Heart left ventricle (tissue), 16 donors: ENCODE measurements at regions not wholly inside any gene's neighbourhood (a gene's known extent, or its start where the extent isn't known, plus 50 kb on each side); places are given as distances from the start of the nearest gene placed in this dataset.
A peak's percentile ranks its signal among the peaks of the same experiment; 100 is the strongest.

Source experiments
- ATAC-seq, 4 donors: fragments of 200-7000 bp; cut with Tn5 transposase; one replicate each; pipeline ENCODE4 v1.9.1; 2020 to 2022; ENCODE audit warnings: moderate library complexity in 4 of 4, mild to moderate bottlenecking in 3 of 4, moderate number of reproducible peaks in 1 of 4
- DNase-seq, 5 donors: peaks; one replicate each; pipeline ENCODE4 v3.0.0-alpha.2; 2020
- H3K27ac ChIP-seq, 12 donors: fragments of 200-600 bp; sonication (generic) in 4 of 12; one replicate each; pipeline versions ENCODE4 v1.5.0 to v1.8.0; 2016 to 2022; ENCODE audit warnings: mild to moderate bottlenecking in 2 of 12
- H3K27me3 ChIP-seq, 9 donors: fragments of 200-600 bp; sonication (generic) in 2 of 9; one replicate each; pipeline versions ENCODE4 v1.5.1 to v1.8.0; 2016 to 2022; ENCODE audit warnings: mild to moderate bottlenecking in 3 of 9
- H3K36me3 ChIP-seq, 9 donors: fragments of 200-600 bp; sonication (generic) in 2 of 9; one replicate each; pipeline versions ENCODE4 v1.5.0 to v1.8.0; 2018 to 2022; ENCODE audit warnings: mild to moderate bottlenecking in 2 of 9
- H3K4me1 ChIP-seq, 12 donors: fragments of 200-600 bp; sonication (generic) in 4 of 12; one replicate each; pipeline versions ENCODE4 v1.5.0 to v1.8.0; 2016 to 2022; ENCODE audit warnings: mild to moderate bottlenecking in 3 of 12
- H3K4me3 ChIP-seq, 12 donors: fragments of 200-600 bp; sonication (generic) in 4 of 12; one replicate each; pipeline versions ENCODE4 v1.5.0 to v1.8.0; 2017 to 2022; ENCODE audit warnings: mild to moderate bottlenecking in 9 of 12, moderate library complexity in 4 of 12
- H3K9me3 ChIP-seq, 12 donors: fragments of 200-600 bp; sonication (generic) in 4 of 12; one replicate each; pipeline versions ENCODE4 v1.5.0 to v1.8.0; 2016 to 2022; ENCODE audit warnings: mild to moderate bottlenecking in 1 of 12
- CTCF ChIP-seq, 12 donors: fragments of 200-600 bp; sonication (generic) in 4 of 12; IDR thresholded peaks; one replicate each; pipeline versions ENCODE4 v1.5.0 to v1.8.0; 2018 to 2022; ENCODE audit warnings: antibody characterized with exemption in 12 of 12, mild to moderate bottlenecking in 5 of 12
- POLR2A ChIP-seq, 2 donors: fragments of 450-650 bp; IDR thresholded peaks; one replicate each; pipeline ENCODE4 v1.6.1; 2017; ENCODE audit warnings: antibody characterized with exemption in 2 of 2, mild to moderate bottlenecking in 2 of 2, moderate library complexity in 2 of 2
- WGBS, 4 donors: extraction: QIAGEN DNeasy Blood & Tissue Kit in 2 of 4; methylation state at CpG; one replicate each; pipeline versions ENCODE4 v1.1.5 to v1.1.7; 2013 to 2018; 5-methylcytosine and 5-hydroxymethylcytosine counted together
- intact Hi-C, 10 donors: fragments of 100-400 bp; cut with DNase I; formaldehyde crosslinking; loops; one replicate each; pipeline versions ENCODE4 v1.11.1 to v1.14.2; 2022
- donor health status: ischemic (EF 13 %, LVEDD 7.1; RV severe dilation, severe dysfunction).
- donor health status: healthy with polysubstance abuse.
- donor health status: DM: no; HTN: yes; CAD: no.
- donor health status: DM: no; HTN: no; CAD: no.
- donor health status: ischemic (EF 25% LVEDD 6.9; RV normal size, moderate dysfunction).
- donor health status: ischemic (EF 25% LVEDD 5.7; RV mildly dilated, moderate dysfunction).
- donor health status: healthy.
- donor health status: DM: yes; HTN: yes; CAD: no.
- donor health status: ischemic (EF 35%, LVEDD 5.7; RV mildly dilated, moderate dysfunction).
- donor health status: nonischemic (EF 11% LVEDD 7.7; RV severe dilation, severe dysfunction).
- donor health status: DM: yes; HTN: yes; CAD: no.
- donor health status: PGD.
- donor health status: ischemic (EF 29% LVEDD 5.4; RV normal size, mild dysfunction).
- donor health status: nonischemic (EF 23%, LVEDD 6.1; RV moderate dilation, normal function).

GRCh38 chr9:108484468-108484867, 371.3 kb downstream of the ACTL7B start:
- no peak for DNase-seq
- Histone ChIP-seq H3K27ac (no peak overlapping the region), H3K27me3 (no peaks in the 10 kb centered on the region), H3K9me3 (no peaks in the 10 kb centered on the region), H3K4me3 (no peak overlapping the region), H3K36me3 (no peaks in the 10 kb centered on the region), H3K4me1 (peaks cover 0 to 3% (median 0%) of the 10 kb centered on the region in 12 donors)
- ATAC-seq = no peak
- intact Hi-C loops = no loop called here
- WGBS, 4 donors = 94 to 100% (median 96%) methylated on average over 1 of the region's 1 CpG
- TF ChIP-seq POLR2A (IDR thresholded peaks at IDR 0.05) = no peak
- no peak for TF ChIP-seq CTCF (IDR thresholded peaks at IDR 0.05)

- Histone ChIP-seq H3K4me1 (peaks cover 0 to 8% (median 0%) of the 10 kb centered on the region in 12 donors), H3K27me3 (no peaks in the 10 kb centered on the region), H3K9me3 (no peaks in the 10 kb centered on the region), H3K4me3 (no peak overlapping the region), H3K36me3 (no peaks in the 10 kb centered on the region), H3K27ac (no peak overlapping the region)
- no peak for ATAC-seq
- 77 to 93% (median 91%) methylated on average over 2 of the region's 2 CpGs for WGBS, 4 donors
- no peak for TF ChIP-seq POLR2A (IDR thresholded peaks at IDR 0.05)
- no peak for TF ChIP-seq CTCF (IDR thresholded peaks at IDR 0.05)
- intact Hi-C loops = no loop called here
- no peak for DNase-seq
Observed at GRCh38 chr9:108483676-108484075, 372.1 kb downstream of the ACTL7B start.

- 94 to 98% (median 95%) methylated on average over 3 of the region's 3 CpGs for WGBS, 4 donors
- no peak overlapping the region for H3K4me3 ChIP-seq
- H3K9me3 ChIP-seq = no peaks in the 10 kb centered on the region
- ATAC-seq (no peak), DNase-seq (no peak)
- no peaks in the 10 kb centered on the region for H3K27me3 ChIP-seq
- H3K4me1 ChIP-seq = peaks cover 0 to 10% (median 0%) of the 10 kb centered on the region in 12 donors
- no peaks in the 10 kb centered on the region for H3K36me3 ChIP-seq
- intact Hi-C loops = no loop called here
- TF ChIP-seq CTCF (IDR thresholded peaks at IDR 0.05) (no peak), POLR2A (IDR thresholded peaks at IDR 0.05) (no peak)
- H3K27ac ChIP-seq = no peak overlapping the region
Observed at GRCh38 chr9:108479989-108480652, 375.7 kb downstream of the ACTL7B start.

GRCh38 chr9:108478431-108479332, 377.1 kb downstream of the ACTL7B start:
- no peaks in the 10 kb centered on the region for H3K27me3 ChIP-seq
- H3K9me3 ChIP-seq = no peaks in the 10 kb centered on the region
- H3K36me3 ChIP-seq = no peaks in the 10 kb centered on the region
- H3K4me3 ChIP-seq = no peak overlapping the region
- DNase-seq = peak in 1 of 5 donors; percentile 35
- ATAC-seq = peak; percentile 37 to 70 (median 47)
- intact Hi-C loops = no loop called here
- peaks cover 0 to 13% (median 4%) of the 10 kb centered on the region in 12 donors for H3K4me1 ChIP-seq
- H3K27ac ChIP-seq = peak overlapping the region in 1 of 12 donors; percentile 53
- TF ChIP-seq POLR2A (IDR thresholded peaks at IDR 0.05) (no peak), CTCF (IDR thresholded peaks at IDR 0.05) (peak in 1 of 12 donors; percentile 9)
- 72 to 78% (median 73%) methylated on average over 10 to 11 of the region's 11 CpGs for WGBS, 4 donors
